Stimulated activated CD4-positive, alpha-beta T cell treated with anti-CD3 and anti-CD28 coated beads, Interleukin-15, amount 100 ng/mL, for 24 hours (primary cell): ENCODE measurements at regions not wholly inside any gene's neighbourhood (a gene's known extent, or its start where the extent isn't known, plus 50 kb on each side); places are given as distances from the start of the nearest gene placed in this dataset.
"Not testable (repeated sequence)": the region's sequence is repeated elsewhere in the genome, so short reads cannot be mapped to it uniquely, and the experiment has no call there.

Experiments used
- DNase-seq: peaks from one replicate; pipeline ENCODE4 v3.0.0-alpha.2; 2020

DNA sequence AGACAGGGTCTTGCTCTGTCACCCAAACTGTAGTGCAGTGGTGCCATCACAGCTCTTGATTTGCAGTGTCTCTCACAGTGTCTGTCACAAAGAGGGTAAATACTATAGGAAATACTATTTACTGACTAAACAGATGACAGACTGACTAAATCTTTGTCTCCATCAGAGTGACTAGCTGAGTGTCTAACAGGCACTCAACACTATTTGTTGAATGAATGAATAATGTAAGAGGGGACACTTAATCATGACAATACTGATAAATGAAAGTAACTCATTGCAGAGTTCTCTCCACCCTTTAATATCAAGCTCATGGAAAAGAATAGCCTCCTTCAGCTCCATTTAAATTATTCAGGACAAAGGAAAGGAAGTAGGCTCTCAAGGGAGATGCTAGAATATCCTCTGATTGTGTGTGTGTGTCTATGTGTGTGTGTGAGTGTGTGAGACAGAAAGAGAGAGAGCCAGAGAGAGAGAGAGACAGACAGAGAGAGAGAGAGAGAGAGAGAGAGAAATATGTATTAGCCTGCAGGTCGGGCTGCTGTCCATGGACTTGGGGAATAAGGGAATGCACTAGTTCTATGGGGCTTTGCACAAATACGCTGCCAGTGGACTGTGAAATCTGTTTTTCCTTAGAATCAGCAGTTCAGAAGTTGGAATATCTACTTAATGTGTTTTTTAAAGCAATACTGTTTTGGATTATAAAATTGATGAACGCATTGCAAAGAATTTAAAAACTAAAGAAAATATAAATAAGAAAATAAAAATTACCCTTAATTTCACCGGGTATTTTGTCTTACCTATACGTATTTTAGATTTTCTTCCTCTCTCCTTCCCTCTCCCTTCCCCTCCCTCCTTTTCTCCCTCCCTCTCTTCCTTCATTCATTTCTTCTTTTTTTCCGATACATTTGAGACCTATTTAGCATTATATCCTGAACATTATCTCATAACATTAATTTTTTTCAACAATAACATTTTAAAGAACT is 132.9 kb upstream of the LRIG1 start:
- DNase-seq: no peak

DNA sequence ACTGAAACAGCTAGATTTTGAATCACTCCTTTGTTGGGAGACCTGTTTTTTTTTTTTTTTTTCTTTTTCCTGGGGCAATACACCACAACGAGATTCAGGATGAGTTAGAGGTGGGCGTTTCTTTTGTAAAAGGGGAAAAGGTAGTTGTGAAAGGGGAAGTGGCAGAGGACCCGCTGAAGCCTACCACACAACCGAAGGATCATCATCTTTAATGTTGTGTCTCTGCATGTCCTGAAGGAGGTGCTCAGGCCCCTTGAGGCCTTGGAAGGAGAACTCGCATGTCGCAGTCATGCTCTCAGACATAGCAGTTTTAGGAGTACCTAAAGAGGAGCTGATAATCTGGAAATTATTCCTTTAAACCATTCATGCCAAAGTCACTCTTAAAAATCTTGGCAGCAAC is 137.9 kb upstream of the LRIG1 start:
- DNase-seq: no peak

DNA sequence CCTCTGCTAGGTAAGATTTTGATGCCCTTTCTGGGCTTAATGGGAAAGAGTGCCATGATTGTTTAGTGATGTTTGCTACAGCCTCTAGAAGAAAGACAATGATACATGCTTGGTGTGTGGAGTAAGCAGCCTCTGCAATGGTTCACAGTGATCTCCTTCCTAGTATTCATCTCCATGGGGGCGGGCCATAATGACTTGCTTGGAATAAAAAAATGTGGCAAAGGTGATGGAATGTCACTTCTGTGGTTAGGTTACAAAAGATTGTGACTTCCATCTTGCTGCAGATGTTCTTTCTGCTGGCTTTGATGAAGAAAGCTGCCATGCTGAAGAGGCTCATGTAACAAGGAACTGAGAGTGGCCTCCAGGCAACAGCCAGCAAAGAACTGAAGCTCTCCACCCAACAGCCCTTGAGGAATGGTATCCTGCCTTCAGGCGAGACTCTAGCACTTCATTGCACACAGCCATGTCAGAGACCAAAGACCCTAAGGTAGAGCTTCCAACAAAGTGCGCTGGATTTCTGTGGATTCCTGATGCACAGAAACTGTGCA is 139.1 kb upstream of the LRIG1 start:
- DNase-seq: no peak

GRCh38 chr3:66642019-66642418 is 141.2 kb upstream of the LRIG1 start:
- DNase-seq: no peak

- DNase-seq: no peak
These were observed 141.7 kb upstream of the LRIG1 start for GRCh38 chr3:66642484-66642883.

- no peak for DNase-seq
These were observed 143.7 kb upstream of the LRIG1 start for GRCh38 chr3:66644549-66644948.

GRCh38 chr3:66648975-66649374 is 148.2 kb upstream of the LRIG1 start:
- no peak for DNase-seq

DNA sequence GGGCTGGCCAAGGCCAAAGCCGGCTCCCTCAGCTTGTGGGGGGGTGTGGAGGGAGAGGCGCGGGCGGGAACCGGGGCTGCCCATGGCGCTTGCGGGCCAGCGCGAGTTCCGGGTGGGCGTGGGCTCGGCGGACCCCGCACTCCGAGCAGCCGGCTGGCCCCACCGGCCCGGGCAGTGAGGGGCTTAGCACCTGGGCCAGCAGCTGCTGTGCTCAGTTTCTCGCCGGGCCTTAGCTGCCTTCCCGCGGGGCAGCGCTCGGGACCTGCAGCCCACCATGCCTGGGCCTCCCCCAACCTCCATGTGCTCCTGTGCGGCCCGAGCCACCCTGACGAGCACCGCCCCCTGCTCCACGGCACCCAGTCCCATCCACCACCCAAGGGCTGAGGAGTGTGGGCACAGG is 150.7 kb upstream of the LRIG1 start:
- DNase-seq: not testable (repeated sequence)

GRCh38 chr3:66652100-66652499 is 151.3 kb upstream of the LRIG1 start:
- not testable (repeated sequence) for DNase-seq

- DNase-seq: no peak
These were observed 154.2 kb upstream of the LRIG1 start for GRCh38 chr3:66655044-66655443.

DNA sequence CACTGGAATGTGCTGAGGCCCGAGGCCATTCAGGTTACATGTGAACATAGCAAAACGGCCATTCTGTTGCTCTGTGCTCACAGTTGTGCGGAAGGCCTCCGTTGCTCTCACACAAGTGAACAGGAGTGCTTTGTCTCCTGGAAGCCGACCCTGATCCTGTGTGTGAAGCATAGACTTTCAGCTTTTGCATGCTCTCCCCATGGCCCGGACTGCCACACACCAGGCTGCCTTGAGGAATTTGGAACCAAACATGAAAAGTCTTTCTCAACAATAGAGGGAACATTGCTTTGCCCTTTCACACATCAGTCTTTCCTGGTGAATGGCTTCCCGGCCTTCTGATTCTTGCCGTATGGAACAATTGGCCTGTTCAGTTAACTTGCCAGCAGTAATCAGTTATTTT is 154.8 kb upstream of the LRIG1 start:
- DNase-seq: no peak

GRCh38 chr3:66656609-66657008 is 155.8 kb upstream of the LRIG1 start:
- DNase-seq: no peak

DNA sequence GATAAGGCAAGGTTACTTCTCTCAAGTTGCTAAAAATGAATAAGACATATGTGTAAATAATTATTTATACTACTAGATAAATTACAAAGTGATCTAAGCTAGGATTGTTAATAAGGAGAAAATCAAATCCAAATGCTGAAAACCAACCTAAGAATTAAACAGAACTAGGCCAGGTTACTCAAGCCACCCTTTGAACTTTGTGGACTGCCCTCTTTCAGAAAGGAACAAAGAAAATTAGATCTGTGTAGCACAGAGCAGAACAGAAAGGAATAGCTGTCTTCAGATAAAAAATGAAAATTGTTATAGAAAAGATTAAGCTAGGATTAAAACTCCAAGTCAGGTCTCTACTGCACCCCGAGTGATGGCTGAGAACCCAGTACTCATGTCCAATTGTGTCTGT is 158.2 kb upstream of the LRIG1 start:
- no peak for DNase-seq

GRCh38 chr3:66661628-66662027 is 160.8 kb upstream of the LRIG1 start:
- no peak for DNase-seq

- DNase-seq: no peak
These were observed 162.1 kb upstream of the LRIG1 start for GRCh38 chr3:66662894-66663293.

DNA sequence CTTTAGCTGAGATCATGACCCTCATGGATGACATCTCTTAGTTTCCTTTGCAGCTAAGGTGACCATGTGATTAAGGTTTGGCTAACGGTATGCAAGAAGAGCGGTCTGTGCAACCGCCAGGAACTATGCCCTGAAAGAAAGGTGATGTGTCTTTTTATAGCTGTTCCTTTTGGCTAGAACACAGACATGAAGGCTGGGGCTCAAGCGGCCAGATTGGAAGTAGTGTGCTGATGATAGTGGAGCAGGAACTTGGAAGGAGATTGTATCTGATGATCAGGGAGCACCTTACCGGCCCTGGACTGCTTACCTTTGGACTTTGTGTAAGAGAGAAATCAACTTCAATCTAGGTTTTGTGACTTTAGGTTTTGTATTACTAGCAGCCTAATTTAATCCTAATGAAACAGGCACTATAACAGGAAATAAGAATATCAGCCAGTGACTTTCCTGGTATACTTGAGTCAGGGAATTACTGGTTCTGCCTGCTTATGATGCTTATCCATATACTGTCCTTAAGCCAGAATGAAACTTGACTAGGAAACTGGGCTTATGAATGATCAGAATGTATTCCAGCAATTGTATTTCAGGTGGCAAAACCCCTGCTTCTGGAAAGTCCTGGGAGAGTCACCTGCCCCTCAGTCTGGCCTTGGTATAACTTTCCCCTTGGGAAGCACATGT is 164.3 kb upstream of the LRIG1 start:
- no peak for DNase-seq

GRCh38 chr3:66666362-66666761 is 165.5 kb upstream of the LRIG1 start:
- no peak for DNase-seq

GRCh38 chr3:66667263-66667662 is 166.4 kb upstream of the LRIG1 start:
- no peak for DNase-seq

- no peak for DNase-seq
These were observed 170.5 kb upstream of the LRIG1 start for GRCh38 chr3:66671291-66671690.

DNA sequence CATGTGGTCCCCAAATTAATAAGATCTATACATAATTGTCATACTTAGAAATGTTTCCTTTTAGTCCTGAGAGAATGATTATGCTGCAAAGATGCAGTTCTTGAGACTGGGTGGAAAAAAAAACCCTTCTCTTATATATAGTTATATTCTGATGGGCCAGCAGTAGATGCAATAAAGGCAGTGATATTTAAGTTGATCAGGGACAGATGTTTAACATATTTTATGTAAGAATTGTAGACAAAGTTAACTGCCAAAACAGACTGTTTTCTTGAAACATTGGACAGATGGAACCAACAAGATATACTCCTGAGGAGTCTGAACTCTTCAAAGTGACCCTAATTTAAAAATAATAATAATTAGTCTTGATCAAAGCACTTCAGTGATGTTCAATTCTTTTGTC is 172.0 kb upstream of the LRIG1 start:
- no peak for DNase-seq

- DNase-seq: no peak
These were observed 172.5 kb upstream of the LRIG1 start for GRCh38 chr3:66673293-66673692.

DNA sequence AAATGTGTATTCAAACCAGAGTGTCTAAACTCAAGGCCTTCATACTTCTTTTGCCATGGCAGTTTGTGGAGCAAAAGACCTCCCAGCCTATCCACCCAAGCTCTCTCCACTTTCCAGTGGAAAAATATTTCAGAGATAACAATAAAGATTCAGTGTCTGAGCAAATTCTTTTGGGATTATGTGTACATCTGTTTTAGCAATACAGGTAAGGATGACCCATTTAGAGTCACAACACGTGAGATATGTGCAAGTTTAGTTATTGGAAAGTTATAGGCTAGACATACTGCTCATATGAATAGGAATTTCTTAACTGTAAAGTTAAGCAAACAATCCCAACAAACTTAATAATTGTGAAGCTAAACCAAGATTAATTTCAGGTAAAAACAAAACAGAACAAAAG is 174.5 kb upstream of the LRIG1 start:
- DNase-seq: no peak

GRCh38 chr3:66692042-66692765 is 191.4 kb upstream of the LRIG1 start:
- DNase-seq: no peak
